CD4-positive, alpha-beta memory T cell (primary cell): ENCODE measurements at regions not wholly inside any gene's neighbourhood (a gene's known extent, or its start where the extent isn't known, plus 50 kb on each side); places are given as distances from the start of the nearest gene placed in this dataset.
"Not testable (repeated sequence)": the region's sequence is repeated elsewhere in the genome, so short reads cannot be mapped to it uniquely, and the experiment has no call there.

Experiments
- CTCF ChIA-PET: fragments of 350-600 bp; sonication (Branson Sonifier 250); formaldehyde crosslinking; loops from one replicate; lab custom pipeline; 2021; ENCODE audit warnings: inconsistent platforms; ENCODE audit not compliant: partially characterized antibody; lab: Charles Lee
- POLR2A ChIA-PET: fragments of 350-600 bp; sonication (Branson Sonifier 250); formaldehyde crosslinking; loops from one replicate; lab custom pipeline; 2021; ENCODE audit not compliant: partially characterized antibody; lab: Charles Lee
- DNase-seq, 5 donors: peaks; one replicate each; pipeline versions ENCODE4 v3.0.0 to v3.0.0-alpha.2; 2020 to 2022; ENCODE audit warnings: mixed read lengths in 1 of 5
- H3K27ac ChIP-seq: one replicate; pipeline ENCODE4 v1.7.0; 2013; ENCODE audit warnings: low read depth, low read length
- H3K27me3 ChIP-seq: 2 replicates; pipeline ENCODE4 v1.7.0; 2013; ENCODE audit warnings: mild to moderate bottlenecking, low read length, moderate library complexity; ENCODE audit not compliant: insufficient read depth
- H3K36me3 ChIP-seq: 2 replicates; pipeline ENCODE4 v1.7.0; 2013; ENCODE audit warnings: mild to moderate bottlenecking, low read length, moderate library complexity; ENCODE audit not compliant: insufficient read depth
- H3K4me1 ChIP-seq: 2 replicates; pipeline ENCODE4 v1.7.0; 2013; ENCODE audit warnings: mild to moderate bottlenecking, low read length, moderate library complexity; ENCODE audit not compliant: insufficient read depth
- H3K4me3 ChIP-seq, 2 donors: one replicate each; pipeline ENCODE4 v1.7.0; 2013; ENCODE audit warnings: low read length in 2 of 2, mild to moderate bottlenecking in 1 of 2
- H3K9me3 ChIP-seq, 2 donors: one replicate each; pipeline ENCODE4 v1.7.0; 2013; ENCODE audit warnings: low read length in 2 of 2, control low read depth in 1 of 2; ENCODE audit not compliant: control insufficient read depth in 1 of 2
- H3K27ac Mint-ChIP-seq, 7 donors: one replicate each; pipeline ENCODE4 v1.8.0; 2020 to 2021; ENCODE audit warnings: mixed read lengths in 7 of 7, mild to moderate bottlenecking in 6 of 7, inconsistent platforms in 3 of 7, moderate library complexity in 3 of 7
- H3K27me3 Mint-ChIP-seq, 2 donors: one replicate each; pipeline ENCODE4 v1.8.0; 2020 to 2021; ENCODE audit warnings: mixed read lengths in 2 of 2
- H3K36me3 Mint-ChIP-seq, 2 donors: one replicate each; pipeline ENCODE4 v1.8.0; 2020 to 2021; ENCODE audit warnings: mixed read lengths in 2 of 2, inconsistent platforms in 1 of 2, mild to moderate bottlenecking in 1 of 2
- H3K4me1 Mint-ChIP-seq, 4 donors: one replicate each; pipeline ENCODE4 v1.8.0; 2020 to 2021; ENCODE audit warnings: mixed read lengths in 4 of 4, mild to moderate bottlenecking in 1 of 4
- H3K4me3 Mint-ChIP-seq, 8 donors: one replicate each; pipeline ENCODE4 v1.8.0; 2020 to 2021; ENCODE audit warnings: mixed read lengths in 8 of 8, mild to moderate bottlenecking in 7 of 8, moderate library complexity in 6 of 8, inconsistent platforms in 3 of 8
- H3K9me3 Mint-ChIP-seq, 8 donors: one replicate each; pipeline ENCODE4 v1.8.0; 2020 to 2021; ENCODE audit warnings: mixed read lengths in 8 of 8, mild to moderate bottlenecking in 5 of 8, inconsistent platforms in 3 of 8, moderate library complexity in 1 of 8
- intact Hi-C: fragments of 100-400 bp; cut with micrococcal nuclease; formaldehyde crosslinking; loops from one replicate; pipeline ENCODE4 v1.15.1; 2023

DNA sequence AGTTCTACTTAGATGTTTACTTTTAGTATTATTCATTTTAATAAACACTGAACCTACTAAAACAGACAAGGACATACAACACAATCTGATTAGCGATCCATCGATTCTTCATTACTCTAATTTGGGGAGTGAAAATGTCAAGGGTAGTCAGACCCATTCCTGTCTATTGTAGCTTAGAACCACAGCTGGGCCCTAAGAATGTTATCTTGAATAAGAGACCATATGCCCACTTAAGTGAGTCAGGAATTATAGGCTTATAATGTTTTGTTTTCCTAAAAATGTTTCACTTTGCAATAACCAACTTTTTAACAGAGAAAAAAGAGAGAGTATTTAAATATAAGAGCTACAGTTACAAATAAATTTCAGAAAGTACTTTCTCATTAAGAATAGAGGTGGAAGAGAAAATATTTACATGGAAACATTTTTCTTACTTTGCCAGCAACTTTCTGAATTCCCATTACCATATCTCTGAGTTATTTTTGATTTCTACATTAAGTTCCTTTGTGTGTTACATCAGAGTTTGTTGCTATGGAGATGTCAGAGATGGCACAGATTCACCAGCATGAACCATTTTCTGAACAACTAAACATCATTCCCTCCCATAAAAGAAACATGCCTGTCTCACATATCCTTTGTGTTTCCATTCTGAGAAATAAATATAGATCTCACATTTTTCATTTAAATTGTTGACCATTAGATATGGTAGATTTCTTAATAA is 75.4 kb upstream of the SLC13A1 start:
- H3K9me3 ChIP-seq, result no peaks in the 10 kb centered on the region
- CTCF ChIA-PET, result no interaction called here

DNA sequence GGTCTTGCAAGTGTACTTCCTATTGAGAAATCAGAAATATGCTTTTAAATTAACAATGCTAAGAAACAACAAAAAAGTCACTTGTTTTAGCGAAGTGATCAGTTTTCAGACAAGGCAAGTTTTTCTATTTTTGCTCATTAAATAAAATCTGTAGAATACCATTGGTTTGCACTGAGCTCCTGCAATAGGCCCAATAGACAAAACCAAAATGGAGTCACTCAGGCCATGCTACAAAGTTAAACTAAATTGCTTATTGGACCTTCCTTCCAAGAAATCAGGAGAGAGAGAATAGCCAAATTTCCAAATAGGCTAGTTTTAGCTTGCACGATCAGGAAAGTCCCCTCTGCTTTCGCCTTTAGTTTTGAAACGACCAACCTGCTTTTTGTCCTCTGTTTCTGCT is 73.4 kb upstream of the SLC13A1 start:
- no peaks in the 10 kb centered on the region for H3K27me3 Mint-ChIP-seq
- Histone ChIP-seq H3K4me3 (no peak overlapping the region), H3K9me3 (no peaks in the 10 kb centered on the region), H3K27ac (no peak overlapping the region), H3K4me1 (no peaks in the 10 kb centered on the region), H3K27me3 (no peaks in the 10 kb centered on the region), H3K36me3 (no peaks in the 10 kb centered on the region)
- H3K9me3 Mint-ChIP-seq, result peaks cover 0 to 4% (median 0%) of the 10 kb centered on the region in 8 donors
- ChIA-PET CTCF (no interaction called here), POLR2A (no interaction called here)
- H3K27ac Mint-ChIP-seq, result no peak overlapping the region
- H3K36me3 Mint-ChIP-seq, result no peaks in the 10 kb centered on the region
- no peak overlapping the region for H3K4me3 Mint-ChIP-seq
- no peak for DNase-seq
- intact Hi-C loops, result no loop called here
- no peaks in the 10 kb centered on the region for H3K4me1 Mint-ChIP-seq

More for the DNA sequence above, 75.4 kb upstream of the SLC13A1 start:
- Histone ChIP-seq H3K36me3 (no peaks in the 10 kb centered on the region), H3K27me3 (no peaks in the 10 kb centered on the region), H3K4me1 (no peaks in the 10 kb centered on the region), H3K27ac (no peak overlapping the region), H3K4me3 (no peak overlapping the region)
- DNase-seq, result no peak
- Mint-ChIP-seq H3K9me3 (peaks cover 0 to 4% (median 0%) of the 10 kb centered on the region in 8 donors), H3K27ac (no peak overlapping the region), H3K36me3 (no peaks in the 10 kb centered on the region), H3K4me3 (no peak overlapping the region), H3K4me1 (no peaks in the 10 kb centered on the region), H3K27me3 (no peaks in the 10 kb centered on the region)
- intact Hi-C loops, result no loop called here
- POLR2A ChIA-PET, result no interaction called here

- Histone ChIP-seq H3K9me3 (no peaks in the 10 kb centered on the region), H3K36me3 (no peaks in the 10 kb centered on the region), H3K4me1 (no peaks in the 10 kb centered on the region), H3K4me3 (no peak overlapping the region), H3K27ac (no peak overlapping the region), H3K27me3 (no peaks in the 10 kb centered on the region)
- peaks cover 0 to 4% (median 0%) of the 10 kb centered on the region in 8 donors for H3K9me3 Mint-ChIP-seq
- intact Hi-C loops, result no loop called here
- H3K27me3 Mint-ChIP-seq, result no peaks in the 10 kb centered on the region
- no peaks in the 10 kb centered on the region for H3K36me3 Mint-ChIP-seq
- DNase-seq, result no peak
- no peak overlapping the region for H3K4me3 Mint-ChIP-seq
- ChIA-PET CTCF (no interaction called here), POLR2A (no interaction called here)
- no peaks in the 10 kb centered on the region for H3K4me1 Mint-ChIP-seq
- no peak overlapping the region for H3K27ac Mint-ChIP-seq
Measured at GRCh38 chr7:123271856-123272255, 72.1 kb upstream of the SLC13A1 start.

- ChIA-PET POLR2A (no interaction called here), CTCF (no interaction called here)
- Histone ChIP-seq H3K27ac (no peak overlapping the region), H3K27me3 (no peaks in the 10 kb centered on the region), H3K4me3 (no peak overlapping the region), H3K4me1 (no peaks in the 10 kb centered on the region), H3K36me3 (no peaks in the 10 kb centered on the region), H3K9me3 (no peaks in the 10 kb centered on the region)
- H3K9me3 Mint-ChIP-seq, result peaks cover 0 to 3% (median under 1%) of the 10 kb centered on the region in 8 donors
- H3K27ac Mint-ChIP-seq, result no peak overlapping the region
- no peak for DNase-seq
- intact Hi-C loops, result no loop called here
- no peaks in the 10 kb centered on the region for H3K36me3 Mint-ChIP-seq
- H3K4me3 Mint-ChIP-seq, result no peak overlapping the region
- H3K27me3 Mint-ChIP-seq, result no peaks in the 10 kb centered on the region
- no peaks in the 10 kb centered on the region for H3K4me1 Mint-ChIP-seq
Measured at GRCh38 chr7:123271231-123271630, 71.5 kb upstream of the SLC13A1 start.

DNA sequence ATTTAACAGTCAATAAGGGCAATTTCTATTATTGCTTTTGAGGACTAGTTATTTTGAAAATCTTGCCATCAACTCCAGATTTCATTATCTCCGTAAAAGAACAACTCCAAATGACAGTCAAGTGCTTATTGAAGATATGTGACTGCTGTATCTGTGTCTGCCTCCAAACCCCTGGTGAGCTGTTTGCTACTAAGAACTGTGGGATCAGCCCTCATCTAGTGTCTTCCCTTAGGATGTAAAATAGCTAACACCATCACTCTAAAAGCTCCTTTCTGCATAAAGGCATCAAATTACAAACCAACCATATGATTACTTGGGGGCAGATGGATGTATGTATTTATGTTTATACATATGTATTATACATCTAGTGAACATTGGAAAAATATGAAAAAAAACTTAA is 70.8 kb upstream of the SLC13A1 start:
- Histone ChIP-seq H3K36me3 (no peaks in the 10 kb centered on the region), H3K27me3 (no peaks in the 10 kb centered on the region), H3K9me3 (no peaks in the 10 kb centered on the region), H3K4me3 (no peak overlapping the region), H3K27ac (no peak overlapping the region), H3K4me1 (no peaks in the 10 kb centered on the region)
- ChIA-PET POLR2A (no interaction called here), CTCF (no interaction called here)
- H3K27me3 Mint-ChIP-seq, result no peaks in the 10 kb centered on the region
- intact Hi-C loops, result no loop called here
- H3K4me1 Mint-ChIP-seq, result no peaks in the 10 kb centered on the region
- H3K36me3 Mint-ChIP-seq, result no peaks in the 10 kb centered on the region
- DNase-seq, result no peak
- H3K27ac Mint-ChIP-seq, result no peak overlapping the region
- H3K9me3 Mint-ChIP-seq, result peaks cover 0 to 4% (median 1%) of the 10 kb centered on the region in 8 donors
- H3K4me3 Mint-ChIP-seq, result no peak overlapping the region

DNA sequence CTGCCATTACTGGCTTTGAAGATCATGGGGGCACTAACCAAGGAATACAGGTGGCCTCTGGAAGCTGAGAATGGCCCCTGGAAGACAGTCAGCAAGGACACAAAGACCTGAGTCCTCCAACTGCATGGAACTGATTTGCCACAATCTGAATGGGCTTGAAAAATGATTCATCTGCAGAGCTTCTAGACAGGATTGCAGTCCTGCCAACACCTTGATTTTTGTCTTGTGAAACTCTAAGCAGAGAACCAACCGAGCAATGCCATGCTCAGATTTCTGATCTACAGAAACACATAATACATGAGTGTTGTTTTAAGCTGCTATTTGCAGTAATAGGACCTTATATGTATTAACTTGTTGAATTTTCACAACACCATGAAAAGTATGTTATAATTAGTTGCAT is 66.1 kb upstream of the SLC13A1 start:
- no peaks in the 10 kb centered on the region for H3K27me3 Mint-ChIP-seq
- Histone ChIP-seq H3K4me1 (no peaks in the 10 kb centered on the region), H3K4me3 (no peak overlapping the region), H3K9me3 (no peaks in the 10 kb centered on the region), H3K36me3 (no peaks in the 10 kb centered on the region), H3K27ac (no peak overlapping the region), H3K27me3 (no peaks in the 10 kb centered on the region)
- no peak for DNase-seq
- H3K4me3 Mint-ChIP-seq, result no peak overlapping the region
- H3K27ac Mint-ChIP-seq, result no peak overlapping the region
- intact Hi-C loops, result no loop called here
- no peaks in the 10 kb centered on the region for H3K36me3 Mint-ChIP-seq
- ChIA-PET POLR2A (no interaction called here), CTCF (no interaction called here)
- H3K9me3 Mint-ChIP-seq, result peaks cover 0 to 8% (median 5%) of the 10 kb centered on the region in 8 donors
- H3K4me1 Mint-ChIP-seq, result no peaks in the 10 kb centered on the region

GRCh38 chr7:123264820-123265219 is 65.1 kb upstream of the SLC13A1 start:
- H3K36me3 ChIP-seq, H3K27ac Mint-ChIP-seq, H3K27ac ChIP-seq, H3K27me3 ChIP-seq, H3K9me3 Mint-ChIP-seq, H3K36me3 Mint-ChIP-seq, H3K9me3 ChIP-seq, intact Hi-C loops, POLR2A ChIA-PET, CTCF ChIA-PET, H3K4me1 ChIP-seq, H3K4me1 Mint-ChIP-seq, DNase-seq, H3K4me3 Mint-ChIP-seq, H3K27me3 Mint-ChIP-seq, H3K4me3 ChIP-seq: not testable (repeated sequence)
